GM19452 (cell line): ENCODE measurements at regions not wholly inside any gene's neighbourhood (a gene's known extent, or its start where the extent isn't known, plus 50 kb on each side); places are given as distances from the start of the nearest gene placed in this dataset.

Experiments
- ATAC-seq: cut with Tn5 transposase; IDR thresholded peaks from one replicate; pipeline ENCODE4 v1.9.1; 2021; ENCODE audit not compliant: unreplicated experiment

DNA sequence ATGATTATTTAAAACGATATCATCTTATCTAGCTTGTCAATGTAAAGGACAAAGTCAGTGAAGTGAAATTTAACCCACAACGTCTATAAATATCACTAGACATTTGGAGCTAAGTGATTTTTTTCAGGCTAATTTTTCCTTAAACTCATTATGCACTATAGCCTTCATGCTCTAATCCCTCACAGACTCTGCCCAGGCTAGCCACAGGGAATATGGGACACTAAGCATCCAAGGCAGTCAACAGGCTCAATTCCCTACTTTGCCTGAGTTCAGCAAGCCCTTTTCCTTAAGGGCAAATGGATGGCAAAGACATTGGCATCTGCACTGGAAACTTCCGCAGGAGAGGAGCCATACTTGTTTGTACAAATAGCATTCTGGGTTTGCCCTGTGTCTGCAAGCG is 577.0 kb downstream of the LMO4 start:
- ATAC-seq, result no peak

DNA sequence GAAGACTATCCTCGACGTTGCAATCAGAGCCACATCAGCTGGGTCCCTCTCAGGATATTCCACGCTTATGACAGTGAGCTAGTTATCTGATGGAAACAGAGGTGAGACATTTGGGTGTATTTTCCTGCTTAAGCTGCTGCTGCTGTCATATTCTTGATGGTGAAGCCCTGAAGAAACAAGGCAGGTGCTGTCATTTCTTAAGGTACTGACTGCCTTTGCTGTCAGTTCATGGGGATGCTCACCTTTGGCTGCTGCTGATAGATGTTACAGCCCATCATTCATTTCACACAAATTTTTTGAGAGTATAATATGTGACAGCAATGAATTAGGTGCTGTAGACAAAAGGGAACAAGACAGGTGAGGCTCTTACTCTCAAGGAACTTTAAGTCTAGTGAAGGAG is 577.4 kb downstream of the LMO4 start:
- no peak for ATAC-seq

DNA sequence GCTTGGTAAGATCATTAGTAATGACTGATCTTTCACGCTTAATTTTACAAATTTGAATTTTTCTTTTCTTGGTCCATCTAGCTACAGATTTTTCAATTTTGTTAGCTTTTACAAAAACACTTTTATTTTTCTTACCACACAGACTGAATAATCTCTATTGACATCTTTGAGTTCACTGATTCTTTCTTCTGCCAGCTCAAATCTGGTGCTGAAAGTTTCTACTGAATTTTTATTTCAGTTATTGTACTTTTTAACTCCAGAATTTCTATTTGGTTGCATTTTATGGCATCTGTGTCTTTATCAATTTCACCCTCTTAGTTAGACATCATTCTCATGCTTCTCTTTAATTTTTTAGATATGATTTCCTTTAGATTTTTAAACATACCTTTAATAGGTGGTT is 584.7 kb downstream of the LMO4 start:
- no peak for ATAC-seq

DNA sequence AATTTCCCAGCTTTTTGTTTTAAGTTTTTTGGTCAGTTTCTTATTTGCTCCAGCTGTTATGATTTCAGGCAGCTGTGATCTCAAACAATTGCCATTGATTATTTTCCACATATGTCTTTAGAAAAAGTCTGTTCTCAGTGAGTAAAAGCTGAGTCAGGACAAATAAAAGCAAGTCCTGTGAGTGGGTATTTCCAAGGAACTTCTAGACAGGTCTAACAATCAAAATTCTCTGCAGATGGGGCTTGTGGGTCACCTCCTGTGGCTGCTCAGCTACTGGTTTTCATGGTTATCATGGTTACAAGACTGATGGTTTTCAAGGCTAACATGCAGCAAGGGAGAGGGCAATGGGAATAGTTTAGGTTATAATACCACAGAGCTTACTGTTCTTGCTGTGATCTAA is 585.7 kb downstream of the LMO4 start:
- no peak for ATAC-seq

DNA sequence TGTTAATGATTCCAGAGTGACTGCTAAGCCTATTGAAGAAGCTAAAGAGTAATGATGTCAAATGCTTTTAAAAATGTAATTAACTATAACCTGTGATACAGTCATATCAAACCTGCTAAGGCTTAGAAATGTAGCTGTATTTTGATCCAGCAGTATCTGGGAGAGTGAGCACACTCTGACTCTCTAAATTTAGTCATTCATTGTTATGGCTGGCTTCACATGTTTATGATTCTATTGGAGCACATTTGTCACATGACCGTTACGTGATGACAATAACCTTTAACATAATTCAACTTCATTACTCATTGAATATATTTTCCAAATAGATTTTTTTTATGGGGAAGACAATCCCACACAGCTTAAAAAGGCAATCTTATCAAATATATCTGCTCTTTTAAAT is 587.1 kb downstream of the LMO4 start:
- ATAC-seq, result no peak

DNA sequence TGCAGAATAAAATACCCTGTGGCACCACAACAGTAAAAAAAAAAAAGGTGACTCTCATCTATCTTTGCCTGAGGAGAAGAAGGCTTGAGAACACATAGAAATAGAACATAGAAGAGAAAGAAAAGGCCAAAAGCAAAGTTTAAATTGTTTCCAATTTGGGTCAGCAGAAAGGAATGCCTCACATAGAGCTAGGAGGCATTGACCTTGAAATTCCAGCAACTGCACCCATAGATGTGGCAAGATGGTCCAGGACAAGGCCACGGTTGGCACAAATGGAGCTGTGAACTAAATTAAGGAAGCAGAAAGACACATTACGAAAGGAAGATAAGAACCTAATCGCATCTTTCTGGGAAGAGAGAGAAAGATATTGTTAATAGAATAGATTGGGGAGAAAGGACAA is 588.3 kb downstream of the LMO4 start:
- no peak for ATAC-seq

DNA sequence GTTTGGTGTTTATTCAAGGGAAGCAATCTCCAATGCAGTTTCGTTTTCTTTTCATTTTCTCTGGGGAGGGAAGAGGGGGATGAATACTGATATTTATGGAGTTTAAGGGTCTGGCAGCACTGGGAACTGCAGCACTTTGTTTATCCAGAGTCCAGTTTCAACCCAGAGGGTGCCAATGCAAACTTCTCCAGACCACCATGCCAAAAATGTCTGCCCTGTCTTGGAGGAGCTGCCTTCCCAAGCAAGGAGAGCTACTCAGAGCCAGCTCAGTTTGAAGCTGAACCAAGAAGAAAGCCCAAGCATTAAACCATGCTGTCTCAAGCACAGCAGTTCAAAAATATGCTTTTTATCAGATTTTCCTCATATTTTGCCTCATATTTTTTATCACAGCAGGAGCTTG is 589.7 kb downstream of the LMO4 start:
- ATAC-seq, result no peak

DNA sequence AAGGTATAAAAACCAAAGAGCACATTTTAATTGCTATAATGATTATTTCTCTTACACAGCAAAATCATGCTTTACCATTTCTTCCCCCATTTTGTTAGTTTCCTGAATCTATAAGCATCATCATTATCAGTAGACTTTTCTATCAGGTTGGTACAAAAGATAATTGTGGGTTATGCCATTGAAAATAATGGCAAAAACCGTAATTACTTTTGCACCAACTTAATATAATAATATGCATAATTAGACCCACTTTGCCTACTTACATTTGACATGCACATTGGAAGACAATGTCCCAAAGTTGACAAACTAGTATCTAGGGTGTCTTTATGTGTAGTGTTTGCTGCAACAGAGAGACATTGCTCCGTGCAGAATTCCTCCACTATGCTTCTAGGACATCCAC is 594.2 kb downstream of the LMO4 start:
- no peak for ATAC-seq

DNA sequence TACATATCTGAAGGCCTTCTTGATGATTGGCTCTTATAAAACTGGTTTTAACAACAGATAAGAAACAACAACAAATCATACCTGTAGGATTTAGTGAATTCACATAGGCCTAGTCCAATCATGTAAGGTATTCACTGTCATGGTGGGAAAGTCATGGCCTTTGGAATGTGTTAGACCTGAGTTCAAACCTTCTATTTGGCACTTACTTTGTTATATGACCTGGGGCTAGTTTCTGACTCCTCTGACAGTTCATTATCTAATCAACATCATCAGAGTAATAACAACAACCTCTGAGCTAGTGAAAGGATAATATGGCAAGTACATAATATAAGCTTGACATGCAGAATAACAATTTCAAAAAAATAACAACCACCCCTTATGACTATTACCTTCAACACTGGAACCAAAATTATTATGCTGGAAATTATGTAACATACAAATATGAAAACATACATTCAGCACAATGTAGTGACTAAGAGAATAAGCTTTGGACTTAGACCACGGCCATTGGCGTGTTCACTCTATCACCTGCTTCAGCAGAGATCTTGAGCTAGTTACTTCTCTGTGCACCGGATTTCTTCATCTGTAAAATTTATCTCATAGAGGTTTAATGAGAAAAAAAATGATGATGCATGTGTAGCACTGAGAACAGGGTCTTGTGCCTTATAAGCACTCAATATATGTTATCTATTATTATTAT is 597.6 kb downstream of the LMO4 start:
- no peak for ATAC-seq

DNA sequence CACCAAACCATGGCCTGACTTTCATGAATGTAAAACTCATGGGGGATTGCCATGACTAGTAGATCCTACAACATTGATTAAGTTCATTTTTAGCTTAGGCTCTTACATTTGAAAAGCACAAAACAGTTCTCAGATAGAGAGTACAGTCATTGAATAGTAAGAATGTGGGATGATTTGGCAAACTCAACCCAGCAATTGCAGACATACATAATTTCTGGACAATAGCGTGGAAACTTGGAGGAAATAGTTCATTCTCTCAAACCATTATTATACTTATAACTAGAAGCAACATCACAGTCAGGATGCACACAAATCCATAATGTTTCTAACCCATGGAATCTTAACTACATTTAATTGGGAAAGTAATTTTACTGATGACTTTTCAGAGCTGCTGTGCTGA is 598.2 kb downstream of the LMO4 start:
- ATAC-seq, result no peak

DNA sequence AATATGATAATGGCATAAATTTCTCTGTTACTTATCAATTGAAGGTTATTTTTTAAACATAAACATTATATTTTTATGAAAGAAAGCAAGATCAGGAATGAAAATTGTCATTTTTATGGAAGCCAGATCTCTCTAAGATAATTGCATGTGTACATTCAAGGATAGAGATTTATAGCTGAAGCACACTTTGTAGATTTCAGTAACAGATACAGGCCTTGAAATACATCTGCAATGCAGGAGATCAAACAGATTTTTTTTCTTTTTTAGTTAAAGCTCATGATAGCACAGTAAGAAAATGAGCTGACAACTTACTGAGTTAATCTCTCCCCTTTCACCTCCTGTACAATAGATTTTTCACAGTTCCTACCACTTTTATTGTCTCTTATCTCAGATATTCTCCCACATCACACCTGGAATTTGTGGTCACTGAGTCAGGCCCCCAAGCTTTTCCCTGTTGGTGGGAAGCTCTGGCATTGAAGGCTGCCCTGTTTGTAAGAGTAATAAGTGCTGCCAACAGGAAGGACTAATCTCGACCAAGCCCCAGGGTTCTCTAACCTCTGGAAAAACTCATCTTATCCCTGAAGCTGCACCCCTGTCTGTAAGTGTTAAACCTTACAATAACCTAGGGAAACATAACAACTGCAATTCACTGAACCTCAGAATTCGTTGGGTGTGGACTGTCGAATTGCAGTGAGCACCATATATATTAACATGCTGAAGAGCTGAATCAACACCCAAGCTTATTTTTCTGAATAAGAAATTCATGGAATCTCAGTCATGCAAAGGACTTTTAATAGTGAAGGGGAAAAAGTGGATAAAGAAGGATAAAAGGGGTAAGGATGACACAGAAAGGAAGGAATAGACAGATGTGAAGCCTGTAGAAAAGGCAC is 599.0 kb downstream of the LMO4 start:
- ATAC-seq, result no peak

DNA sequence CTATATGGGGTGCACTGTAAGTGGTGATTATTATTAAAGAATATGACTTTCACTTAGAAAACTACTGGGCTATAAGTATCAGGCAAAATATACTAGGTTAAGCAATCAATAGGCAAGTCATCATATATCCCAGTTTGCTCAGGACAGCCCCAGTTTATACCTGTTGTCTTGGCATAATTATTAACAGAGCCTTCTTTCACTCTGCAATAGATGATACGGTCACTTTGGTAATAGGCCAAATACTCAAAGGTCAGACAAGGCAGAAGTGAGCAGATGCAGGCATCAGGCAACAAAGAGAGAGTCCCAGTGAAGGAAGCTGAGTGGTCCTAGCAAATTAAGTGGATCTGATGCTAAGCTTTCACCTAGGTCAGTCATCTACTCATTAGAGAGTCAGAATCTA is 599.9 kb downstream of the LMO4 start:
- ATAC-seq, result no peak

DNA sequence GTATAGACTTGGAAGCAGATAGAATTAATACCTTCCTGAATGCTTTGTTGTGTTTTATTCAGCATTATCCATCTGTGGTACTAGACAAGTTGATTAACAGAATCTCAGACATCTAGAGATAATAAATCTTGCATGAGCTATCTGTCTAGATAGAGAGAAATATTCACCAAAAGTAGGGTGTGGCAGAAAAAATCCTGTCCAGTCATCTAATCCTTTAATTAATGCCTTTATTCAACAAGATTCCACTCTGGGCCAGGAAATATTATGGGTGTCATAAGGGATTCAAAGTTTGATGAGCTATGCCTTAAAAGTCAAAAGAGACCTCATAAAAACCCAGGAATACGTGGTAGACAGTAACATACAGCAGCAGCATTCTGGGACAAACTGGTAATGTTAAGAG is 601.2 kb downstream of the LMO4 start:
- ATAC-seq, result no peak

DNA sequence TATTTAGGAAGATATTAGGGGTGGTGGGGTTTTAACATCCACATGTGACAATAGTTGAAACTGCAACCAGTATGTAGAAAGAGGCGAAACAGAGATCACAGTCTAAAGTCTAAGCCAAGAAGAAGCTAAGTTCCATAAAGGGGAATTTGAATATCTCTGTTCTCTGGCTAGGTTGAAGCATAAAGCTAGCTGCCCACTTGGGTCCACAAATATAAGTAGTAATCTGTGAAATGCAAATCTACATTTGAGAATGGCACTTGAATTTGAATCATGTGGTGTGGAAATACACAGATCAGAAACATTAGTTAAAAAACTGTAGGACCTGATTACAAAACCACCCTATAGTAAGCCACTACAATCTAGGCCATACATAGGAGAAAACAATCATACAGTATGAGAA is 602.1 kb downstream of the LMO4 start:
- no peak for ATAC-seq

DNA sequence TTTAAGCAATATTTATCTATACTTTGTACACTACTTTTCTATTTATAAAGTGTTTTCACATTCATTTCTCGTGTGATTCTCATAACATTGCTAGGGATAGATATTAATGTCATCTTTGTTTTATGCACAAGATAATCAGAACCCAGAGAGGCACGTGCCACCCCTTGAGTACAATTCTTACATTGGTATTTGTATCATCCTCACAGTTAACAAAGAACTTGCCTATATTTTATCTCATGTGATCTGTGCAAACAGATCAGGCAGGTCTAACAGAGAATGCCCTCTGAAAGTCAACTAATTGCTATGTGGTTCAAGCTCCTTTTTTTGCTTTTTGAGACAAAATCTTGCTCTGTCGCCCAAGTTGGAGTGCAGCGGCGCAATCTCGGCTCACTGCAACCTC is 604.5 kb downstream of the LMO4 start:
- ATAC-seq, result no peak

DNA sequence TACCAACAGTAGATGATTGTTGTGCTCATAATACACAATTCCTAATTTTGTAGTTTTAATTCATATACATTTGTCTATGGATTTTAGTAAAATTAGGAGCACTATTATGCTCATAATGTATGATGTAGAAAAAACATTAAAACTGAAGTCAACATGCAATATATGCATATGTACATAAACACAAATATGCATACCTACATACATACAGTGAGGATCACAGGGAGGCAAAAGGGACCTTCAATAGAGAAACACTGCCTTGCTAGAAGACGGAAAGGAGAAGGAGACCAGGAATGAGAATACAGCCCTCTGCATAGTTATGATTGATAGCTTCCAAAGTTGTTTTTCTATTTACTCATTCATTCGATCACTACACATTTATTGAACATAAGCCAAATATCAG is 606.5 kb downstream of the LMO4 start:
- ATAC-seq, result no peak

DNA sequence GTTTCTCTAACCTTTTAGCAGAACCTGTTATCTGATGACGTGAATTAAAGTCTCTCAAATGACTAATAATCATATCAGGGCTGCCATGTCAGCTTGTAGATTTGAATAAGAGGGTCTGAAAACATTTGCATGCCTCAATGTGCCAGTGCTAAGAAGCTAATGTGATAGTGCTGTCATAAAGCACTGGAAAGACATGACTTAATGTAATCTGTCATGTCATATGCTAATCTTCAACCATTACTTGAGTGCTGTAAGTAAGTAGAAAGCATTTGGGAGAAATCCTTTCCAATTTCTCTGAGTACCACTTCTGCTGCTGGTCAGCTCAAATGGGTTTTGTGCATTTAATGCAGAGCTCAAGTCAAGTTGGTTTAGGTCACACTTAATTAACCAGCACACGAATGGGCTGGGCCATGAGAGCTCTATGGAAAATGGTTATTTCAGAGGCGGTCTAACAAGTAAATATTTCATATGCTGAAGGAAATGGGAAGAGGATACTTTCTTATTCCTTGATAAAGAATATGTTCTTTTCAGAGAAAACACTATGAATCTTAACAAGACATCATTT is 609.2 kb downstream of the LMO4 start:
- ATAC-seq, result no peak

DNA sequence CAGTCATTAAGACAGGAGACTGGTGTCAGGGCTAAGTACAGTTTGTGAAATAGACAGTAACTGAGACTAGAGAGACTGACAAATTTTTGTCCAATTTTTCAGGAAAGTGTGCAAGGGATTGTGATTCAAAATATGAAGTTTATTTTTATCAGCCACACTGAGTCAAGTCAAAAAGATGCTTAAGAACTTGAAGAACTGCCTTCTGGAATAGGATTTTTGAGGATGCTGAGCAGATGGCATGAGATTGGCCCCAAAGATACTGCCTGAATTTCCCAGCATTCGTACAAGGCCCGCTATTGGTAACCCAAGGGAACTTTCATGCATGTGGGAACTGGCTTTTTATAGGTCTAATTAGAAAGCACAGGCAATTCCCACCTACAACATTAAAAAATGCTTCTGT is 610.0 kb downstream of the LMO4 start:
- no peak for ATAC-seq

DNA sequence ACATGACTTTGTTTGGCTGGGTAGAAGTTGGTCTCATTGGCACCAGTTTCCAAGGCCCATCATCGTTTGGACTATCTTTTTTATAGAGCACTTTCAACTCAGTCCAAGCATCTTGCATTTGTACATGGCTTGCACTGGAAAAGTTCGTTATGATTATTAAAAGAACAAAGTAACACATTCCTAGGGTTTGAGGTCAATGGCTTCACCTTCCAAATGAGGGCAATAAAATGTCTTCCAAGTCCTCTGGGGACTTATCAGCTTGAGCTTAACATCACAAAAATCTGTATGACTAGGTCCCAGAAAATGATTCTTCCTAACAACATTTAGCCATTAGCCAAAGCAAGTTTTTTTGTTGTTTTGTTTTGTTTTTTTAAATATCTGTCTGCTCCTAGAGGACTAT is 610.8 kb downstream of the LMO4 start:
- ATAC-seq, result no peak

DNA sequence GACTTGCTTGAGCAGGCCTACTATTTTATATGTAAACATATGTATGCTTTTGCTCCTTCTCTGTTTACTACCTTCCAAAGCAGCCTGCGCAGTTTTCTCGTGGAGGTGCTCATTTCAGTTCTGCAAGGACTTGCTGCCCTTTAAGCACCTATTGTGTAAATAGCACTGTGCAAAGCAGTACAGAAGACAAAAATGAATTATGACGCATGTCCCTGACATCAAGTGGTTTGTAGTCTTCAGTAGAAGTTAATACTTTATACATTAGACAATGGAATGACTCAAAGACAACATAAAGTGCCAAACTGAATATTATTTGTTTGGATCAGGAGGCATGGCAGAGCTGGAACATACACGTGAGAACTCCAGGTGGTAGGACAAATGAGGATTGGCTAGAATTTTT is 611.7 kb downstream of the LMO4 start:
- ATAC-seq, result no peak

DNA sequence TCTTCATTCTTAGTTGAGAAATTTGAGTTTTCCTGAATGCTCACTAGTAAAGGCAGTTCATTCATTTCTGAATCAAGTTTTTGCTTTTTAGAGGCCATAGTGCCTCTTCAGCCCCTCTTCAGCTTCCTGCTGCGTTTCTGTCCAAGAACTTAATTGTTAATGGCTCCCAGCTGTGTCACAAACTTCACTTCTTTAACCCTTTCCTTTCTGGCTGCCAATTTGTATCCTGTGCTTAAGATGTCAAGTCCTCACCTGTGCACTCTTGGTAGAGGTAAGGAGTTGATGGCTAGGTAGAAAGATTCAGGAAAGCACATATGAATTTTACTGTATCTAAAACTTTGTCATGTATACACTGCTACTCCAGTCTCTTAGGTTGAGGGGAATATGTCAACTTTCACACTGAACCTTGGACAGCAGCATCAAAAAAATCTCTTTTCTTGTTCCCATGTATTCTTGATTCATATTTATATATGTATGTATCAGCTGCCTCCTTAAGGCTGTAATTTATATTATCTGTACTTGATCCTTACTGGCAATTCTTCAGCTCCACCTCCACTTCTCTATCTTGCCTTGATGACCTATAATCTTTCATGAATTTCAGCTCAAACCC is 612.8 kb downstream of the LMO4 start:
- no peak for ATAC-seq

DNA sequence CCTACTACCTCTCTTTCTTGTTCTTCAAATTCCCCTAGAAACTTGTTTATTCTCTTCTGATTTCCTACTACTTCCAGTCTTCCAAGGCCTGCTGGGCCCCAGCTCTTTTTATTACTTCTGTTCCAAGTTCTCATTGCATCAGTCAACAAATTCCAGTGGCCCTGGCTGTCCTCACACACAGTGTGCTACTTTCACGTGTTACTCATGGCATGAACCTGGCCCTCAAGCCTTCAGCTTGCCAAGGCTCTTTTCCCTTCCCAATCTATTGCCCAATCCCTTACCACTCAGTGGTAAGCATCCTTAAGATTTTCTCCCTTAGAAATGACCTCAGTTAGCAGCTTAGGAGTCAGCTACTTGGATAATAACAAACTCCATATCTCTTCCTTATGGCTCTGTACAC is 613.5 kb downstream of the LMO4 start:
- ATAC-seq, result no peak
